Left ventricle myocardium inferior (tissue), 1 donor: ENCODE measurements at regions not wholly inside any gene's neighbourhood (a gene's known extent, or its start where the extent isn't known, plus 50 kb on each side); places are given as distances from the start of the nearest gene placed in this dataset.
"Not testable (repeated sequence)": the region's sequence is repeated elsewhere in the genome, so short reads cannot be mapped to it uniquely, and the experiment has no call there.

Source experiments
- DNase-seq: peaks from one replicate; pipeline ENCODE4 v3.0.0-alpha.2; 2020
- H3K27ac ChIP-seq: fragments of 200-600 bp; replicated peaks from 2 replicates; pipeline ENCODE4 v1.8.0; 2021
- H3K27me3 ChIP-seq: fragments of 200-600 bp; 2 replicates; pipeline ENCODE4 v1.8.0; 2021; ENCODE audit warnings: low read depth
- H3K36me3 ChIP-seq: fragments of 200-600 bp; 2 replicates; pipeline ENCODE4 v1.8.0; 2021
- H3K4me1 ChIP-seq: fragments of 200-600 bp; 2 replicates; pipeline ENCODE4 v1.8.0; 2021
- H3K4me3 ChIP-seq: fragments of 200-600 bp; 2 replicates; pipeline ENCODE4 v1.8.0; 2021; ENCODE audit warnings: mild to moderate bottlenecking, moderate library complexity
- H3K9me3 ChIP-seq: fragments of 200-600 bp; replicated peaks from 2 replicates; pipeline ENCODE4 v1.8.0; 2021
- intact Hi-C: fragments of 100-400 bp; cut with micrococcal nuclease; formaldehyde crosslinking; loops from one replicate; pipeline ENCODE4 v1.11.0; 2022
- TF ChIP-seq, protein P1 (sequence below): fragments of 200-600 bp; IDR thresholded peaks from 2 replicates; pipeline ENCODE4 v1.8.0; 2021; ENCODE audit warnings: antibody characterized with exemption, mild to moderate bottlenecking, borderline replicate concordance
- donor health status: DM: no; HTN: yes; CAD: no; lungs with severe emphysema.

DNA sequence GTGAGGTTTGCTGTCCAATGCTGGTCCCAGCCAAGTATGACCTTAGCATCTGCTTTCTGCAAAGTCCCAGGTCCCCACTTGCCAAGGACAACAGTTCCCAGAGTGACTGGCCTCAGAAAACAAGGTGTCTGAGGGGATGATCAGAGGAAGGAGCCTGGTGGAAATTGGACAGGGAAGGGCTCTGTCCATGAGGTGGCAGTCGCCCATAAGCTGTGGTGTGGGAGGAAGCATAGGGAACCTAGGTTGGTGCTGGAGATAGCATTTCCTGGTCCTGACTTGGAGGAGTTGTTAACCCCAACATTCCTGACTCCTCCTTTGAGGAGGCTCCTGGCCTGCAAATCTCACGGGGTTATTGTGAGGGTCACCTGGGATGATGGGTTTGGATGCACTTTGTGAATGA, 77.8 kb downstream of the LIMS4 start:
- H3K9me3 ChIP-seq, H3K36me3 ChIP-seq, intact Hi-C loops, DNase-seq, H3K27ac ChIP-seq, H3K4me3 ChIP-seq, H3K27me3 ChIP-seq, H3K4me1 ChIP-seq: not testable (repeated sequence)

DNA sequence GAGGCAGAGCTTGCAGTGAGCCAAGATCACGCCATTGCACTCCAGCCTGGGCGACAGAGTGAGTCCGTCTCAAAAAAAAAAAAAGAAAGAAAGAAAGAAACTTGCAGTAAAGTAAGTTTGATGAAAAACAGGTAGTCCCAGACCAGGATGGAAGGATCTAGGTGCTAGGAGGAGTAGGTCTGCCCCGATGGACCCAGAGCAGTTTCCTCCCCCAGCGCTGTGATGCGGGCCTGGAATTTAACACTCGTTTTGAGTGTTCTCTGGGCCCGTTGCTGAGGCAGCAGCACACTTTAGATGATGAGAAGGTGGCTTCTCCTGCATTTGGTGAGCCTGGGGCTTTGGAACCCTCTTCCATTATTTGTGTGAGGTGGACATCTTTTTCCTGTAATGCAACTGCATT, 80.2 kb downstream of the LIMS4 start:
- H3K4me1 ChIP-seq, H3K4me3 ChIP-seq, H3K27ac ChIP-seq, H3K27me3 ChIP-seq, H3K36me3 ChIP-seq, DNase-seq, intact Hi-C loops, H3K9me3 ChIP-seq: not testable (repeated sequence)

DNA sequence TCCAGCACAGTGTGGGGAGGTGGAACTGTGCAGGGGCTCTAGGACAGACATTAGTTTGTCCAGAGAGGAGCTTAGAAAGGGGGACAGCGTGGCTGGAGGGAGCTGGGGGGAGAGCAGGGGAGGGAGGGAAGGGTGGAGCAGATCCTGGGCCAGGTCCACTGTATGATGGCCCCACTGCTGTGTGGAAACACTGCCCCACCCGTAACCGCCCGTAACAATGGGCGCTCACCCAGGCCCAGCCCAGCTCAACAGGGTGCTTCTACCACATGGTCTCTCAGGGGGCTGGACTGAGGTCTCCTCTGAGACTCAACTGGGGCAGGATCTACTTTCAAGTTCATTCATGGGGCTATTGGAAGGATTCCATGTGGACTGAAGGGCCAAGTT, 81.6 kb downstream of the LIMS4 start:
- intact Hi-C loops, H3K27me3 ChIP-seq, H3K27ac ChIP-seq, H3K36me3 ChIP-seq, H3K4me1 ChIP-seq, H3K9me3 ChIP-seq, H3K4me3 ChIP-seq: not testable (repeated sequence)
- DNase-seq = peak; percentile 1

DNA sequence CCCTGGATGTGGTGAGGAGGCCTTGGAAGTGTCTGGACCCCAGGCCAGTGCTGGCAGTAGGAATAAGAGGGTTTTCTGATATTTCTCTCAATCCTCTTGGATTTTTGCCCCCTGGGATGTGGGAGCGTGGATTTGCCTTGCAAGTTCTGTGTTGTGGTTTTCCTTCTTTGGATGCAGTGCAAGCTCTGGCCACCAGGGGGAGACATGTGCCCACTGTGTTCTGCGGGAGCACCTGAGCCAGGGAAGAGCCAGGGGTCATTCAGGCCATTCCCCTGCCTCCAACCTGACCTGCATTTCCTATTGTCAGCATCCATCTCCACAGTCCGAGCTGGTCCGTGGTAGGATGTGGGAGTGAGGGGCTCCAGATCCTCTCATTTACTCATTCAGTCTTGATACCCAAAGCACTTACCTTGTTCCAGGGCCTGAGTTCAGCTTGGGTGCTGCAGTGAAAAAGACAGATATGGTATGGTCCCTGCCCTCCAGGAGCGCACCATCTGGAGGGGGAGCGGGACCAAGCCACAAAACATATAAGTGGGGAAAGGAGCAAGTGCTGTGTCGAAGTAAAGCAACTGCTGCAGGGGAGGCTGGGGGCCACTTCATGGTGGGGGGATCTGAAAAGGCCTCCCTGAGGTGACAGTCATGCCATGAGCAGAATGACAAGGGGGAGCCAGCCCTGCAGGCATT, 82.1 kb downstream of the LIMS4 start:
- TF ChIP-seq, protein P1, sequence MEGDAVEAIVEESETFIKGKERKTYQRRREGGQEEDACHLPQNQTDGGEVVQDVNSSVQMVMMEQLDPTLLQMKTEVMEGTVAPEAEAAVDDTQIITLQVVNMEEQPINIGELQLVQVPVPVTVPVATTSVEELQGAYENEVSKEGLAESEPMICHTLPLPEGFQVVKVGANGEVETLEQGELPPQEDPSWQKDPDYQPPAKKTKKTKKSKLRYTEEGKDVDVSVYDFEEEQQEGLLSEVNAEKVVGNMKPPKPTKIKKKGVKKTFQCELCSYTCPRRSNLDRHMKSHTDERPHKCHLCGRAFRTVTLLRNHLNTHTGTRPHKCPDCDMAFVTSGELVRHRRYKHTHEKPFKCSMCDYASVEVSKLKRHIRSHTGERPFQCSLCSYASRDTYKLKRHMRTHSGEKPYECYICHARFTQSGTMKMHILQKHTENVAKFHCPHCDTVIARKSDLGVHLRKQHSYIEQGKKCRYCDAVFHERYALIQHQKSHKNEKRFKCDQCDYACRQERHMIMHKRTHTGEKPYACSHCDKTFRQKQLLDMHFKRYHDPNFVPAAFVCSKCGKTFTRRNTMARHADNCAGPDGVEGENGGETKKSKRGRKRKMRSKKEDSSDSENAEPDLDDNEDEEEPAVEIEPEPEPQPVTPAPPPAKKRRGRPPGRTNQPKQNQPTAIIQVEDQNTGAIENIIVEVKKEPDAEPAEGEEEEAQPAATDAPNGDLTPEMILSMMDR = peak; percentile 39
- DNase-seq, intact Hi-C loops: not testable (repeated sequence)

DNA sequence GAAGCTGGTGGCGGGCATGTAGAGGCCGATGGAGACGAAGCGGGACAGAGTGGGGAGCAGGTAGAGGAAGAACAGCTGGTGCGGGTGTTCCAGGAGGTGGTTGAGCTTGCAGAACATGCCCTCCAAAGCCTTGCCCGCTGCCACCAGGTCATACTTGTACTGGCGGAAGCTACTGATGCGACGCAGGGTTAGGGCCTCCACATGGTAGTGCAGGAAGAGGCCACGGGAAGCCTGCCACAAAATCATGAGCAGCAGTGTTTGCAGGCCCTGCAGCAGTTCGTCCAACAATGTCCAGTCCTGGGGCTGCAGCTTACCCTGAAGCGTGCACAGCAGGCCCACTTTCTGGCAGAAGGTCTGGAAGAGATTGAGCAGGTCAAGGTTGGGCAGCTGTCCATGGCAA, 85.6 kb downstream of the LIMS4 start:
- H3K4me1 ChIP-seq, DNase-seq, intact Hi-C loops, H3K27ac ChIP-seq, H3K4me3 ChIP-seq, H3K27me3 ChIP-seq, H3K9me3 ChIP-seq, H3K36me3 ChIP-seq: not testable (repeated sequence)

More for the DNA sequence above, 82.1 kb downstream of the LIMS4 start:
- H3K9me3 ChIP-seq, H3K36me3 ChIP-seq, H3K27me3 ChIP-seq, H3K4me3 ChIP-seq, H3K4me1 ChIP-seq, H3K27ac ChIP-seq: not testable (repeated sequence)

DNA sequence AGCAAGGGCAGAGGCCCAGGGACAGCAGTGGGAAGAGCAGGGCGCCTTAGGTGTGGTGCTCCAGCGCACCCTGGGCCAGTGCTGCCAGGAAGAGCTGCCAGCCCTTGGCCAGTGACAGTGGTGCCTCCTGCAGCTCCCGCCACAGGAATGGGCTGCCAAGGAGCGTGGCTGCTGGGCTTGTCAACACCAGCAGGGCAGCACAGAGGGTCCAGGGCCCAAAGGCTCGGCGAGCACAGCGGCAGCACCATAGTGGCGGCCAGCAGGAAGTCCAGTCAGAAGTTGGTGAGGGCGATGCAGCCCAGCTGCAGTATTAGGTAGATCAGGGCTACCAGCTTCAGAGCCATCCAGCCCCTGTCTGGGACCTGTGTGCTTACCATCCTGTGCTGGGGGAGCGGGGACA, 86.1 kb downstream of the LIMS4 start:
- H3K4me3 ChIP-seq, H3K9me3 ChIP-seq, H3K4me1 ChIP-seq, H3K36me3 ChIP-seq, intact Hi-C loops, DNase-seq, H3K27ac ChIP-seq, H3K27me3 ChIP-seq: not testable (repeated sequence)

DNA sequence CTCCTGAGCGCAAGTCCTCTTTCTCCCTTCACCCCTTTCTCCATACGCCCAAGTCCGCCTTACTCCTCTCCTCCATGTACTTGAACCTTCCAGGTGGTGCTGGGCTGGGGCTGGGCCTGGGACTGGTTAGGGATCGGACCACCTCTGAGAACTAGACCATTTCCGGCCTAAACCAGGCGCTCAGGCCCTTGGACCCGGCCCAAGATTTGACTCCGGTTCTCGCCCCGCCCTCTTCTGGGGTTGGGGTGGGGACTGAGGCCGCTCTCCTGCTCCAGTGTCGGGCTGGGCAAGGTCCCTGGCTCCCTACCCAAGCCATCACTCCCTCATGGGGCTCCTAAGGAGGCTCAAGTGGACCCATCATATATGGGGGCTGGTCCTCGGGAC, 87.9 kb downstream of the LIMS4 start:
- intact Hi-C loops = not testable (repeated sequence)

DNA sequence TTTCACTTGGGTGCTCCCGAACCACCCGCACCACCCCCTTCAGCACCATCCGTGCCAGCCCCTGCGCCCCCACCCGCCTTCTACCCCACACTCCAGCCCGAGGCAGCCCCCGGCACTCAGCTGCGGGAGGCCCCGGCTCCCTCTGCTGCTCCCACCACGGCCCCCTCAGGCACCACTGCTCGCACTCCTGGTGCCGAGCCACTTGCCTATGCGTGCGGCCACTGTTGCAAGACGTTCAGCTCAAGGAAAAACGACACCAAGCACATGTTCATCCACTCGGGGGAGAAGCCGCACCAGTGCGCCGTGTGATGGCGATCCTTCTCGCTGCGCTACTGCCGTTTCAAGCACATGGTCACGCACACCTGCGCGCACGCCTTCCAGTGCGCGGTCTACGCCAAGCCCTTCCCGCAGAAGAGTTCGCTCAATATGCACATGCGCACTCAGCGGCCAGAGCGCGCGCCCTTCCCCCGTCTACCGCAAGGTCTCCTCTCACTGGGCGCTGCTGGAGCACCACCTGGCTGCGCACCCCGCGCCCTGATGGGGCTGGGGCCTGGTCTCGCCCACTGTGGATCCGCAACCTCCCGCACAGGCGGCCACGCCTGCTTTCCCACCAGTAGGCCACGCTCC, 88.4 kb downstream of the LIMS4 start:
- H3K4me3 ChIP-seq, H3K9me3 ChIP-seq, H3K4me1 ChIP-seq, H3K27ac ChIP-seq, H3K36me3 ChIP-seq, intact Hi-C loops, DNase-seq, H3K27me3 ChIP-seq: not testable (repeated sequence)

More for the DNA sequence above, 87.9 kb downstream of the LIMS4 start:
- not testable (repeated sequence) for H3K27me3 ChIP-seq, H3K36me3 ChIP-seq, H3K4me3 ChIP-seq, H3K4me1 ChIP-seq, DNase-seq, H3K27ac ChIP-seq, H3K9me3 ChIP-seq

DNA sequence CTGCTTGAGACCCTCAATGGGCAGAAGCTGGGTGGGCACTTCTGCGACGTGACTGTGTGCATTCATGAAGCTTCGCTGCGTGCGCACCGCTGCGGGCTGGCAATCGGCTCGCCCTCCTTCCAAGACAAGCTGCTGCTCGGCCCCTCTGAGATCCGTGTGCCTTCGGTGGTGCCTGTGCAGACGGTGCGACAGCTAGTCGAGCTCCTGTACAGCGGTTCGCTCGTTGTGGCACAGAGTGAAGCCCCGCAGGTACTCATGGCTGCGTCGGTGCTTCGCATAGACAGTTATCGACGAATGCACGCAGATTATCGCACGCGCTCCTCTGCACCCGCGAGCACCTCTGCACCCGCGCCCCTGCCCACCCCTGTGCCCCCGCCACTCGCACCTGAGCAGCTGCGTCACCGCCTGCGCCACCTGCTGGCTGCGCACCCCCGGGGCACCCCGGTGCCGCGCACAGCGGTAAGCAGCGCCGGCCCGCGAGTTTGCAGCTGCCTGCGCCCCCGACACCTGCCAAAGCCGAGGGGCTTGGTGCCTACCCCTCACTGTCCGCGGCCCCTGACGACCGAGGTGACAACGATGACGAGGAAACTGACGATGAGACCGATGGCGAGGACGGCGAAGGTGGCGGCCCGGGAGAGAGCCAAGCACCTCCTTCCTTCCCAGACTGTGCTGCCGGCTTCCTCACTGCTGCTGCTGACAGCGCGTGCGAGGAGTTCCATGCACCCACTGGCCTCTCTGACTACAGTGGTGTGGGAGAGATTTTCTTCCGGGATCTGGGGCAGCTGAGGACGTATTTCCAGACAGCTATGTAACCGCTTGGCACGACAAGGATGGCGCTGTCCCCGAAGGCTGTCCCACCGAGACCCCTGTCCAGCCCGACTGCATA, 89.2 kb downstream of the LIMS4 start:
- H3K36me3 ChIP-seq, H3K27me3 ChIP-seq, DNase-seq, intact Hi-C loops, H3K27ac ChIP-seq, H3K4me3 ChIP-seq, H3K9me3 ChIP-seq, H3K4me1 ChIP-seq: not testable (repeated sequence)

DNA sequence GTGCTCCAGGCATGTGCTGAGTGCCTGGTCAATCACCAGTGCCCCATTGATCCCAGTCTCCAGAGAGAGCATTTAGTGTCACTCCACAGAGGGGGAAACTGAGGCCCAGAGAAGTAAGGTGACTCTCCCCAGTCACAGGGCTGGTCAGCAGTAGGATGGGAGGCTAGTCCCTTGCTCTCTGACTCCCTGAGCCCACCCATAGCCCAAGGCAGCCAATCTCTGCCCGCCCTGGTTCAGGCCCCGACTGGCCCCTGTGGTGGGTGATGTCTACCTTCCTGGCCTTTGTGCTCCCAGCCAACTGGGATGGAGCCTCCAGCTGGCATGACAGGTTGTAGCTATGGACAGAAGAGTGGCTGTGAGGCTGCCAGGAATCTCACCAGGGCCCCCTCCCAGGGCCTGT, 99.1 kb downstream of the LIMS4 start:
- DNase-seq, H3K4me1 ChIP-seq, H3K4me3 ChIP-seq, intact Hi-C loops, H3K27me3 ChIP-seq, H3K27ac ChIP-seq, H3K36me3 ChIP-seq, H3K9me3 ChIP-seq: not testable (repeated sequence)

DNA sequence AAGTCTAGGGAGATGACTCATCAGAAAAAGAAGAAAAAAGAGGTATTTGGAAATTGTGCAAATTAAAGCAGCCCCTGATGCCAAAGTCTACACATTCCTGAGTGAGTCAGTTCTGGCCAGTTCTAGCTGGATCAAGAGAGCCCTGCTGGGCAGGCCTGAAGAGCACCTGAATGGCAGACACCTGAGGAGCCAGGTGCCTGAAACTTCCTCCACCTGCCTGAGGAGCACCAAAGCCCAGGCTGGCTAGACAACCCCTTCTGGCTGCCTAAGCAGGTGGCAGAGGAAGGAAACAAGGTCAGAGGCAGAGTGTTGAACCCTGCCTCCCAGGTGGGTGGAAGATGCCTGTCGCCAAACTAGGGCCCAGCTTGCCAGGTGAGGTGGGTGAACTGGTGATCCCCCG, 101.0 kb downstream of the LIMS4 start:
- intact Hi-C loops, H3K27ac ChIP-seq, H3K4me1 ChIP-seq, H3K4me3 ChIP-seq, DNase-seq, H3K9me3 ChIP-seq, H3K36me3 ChIP-seq, H3K27me3 ChIP-seq: not testable (repeated sequence)

DNA sequence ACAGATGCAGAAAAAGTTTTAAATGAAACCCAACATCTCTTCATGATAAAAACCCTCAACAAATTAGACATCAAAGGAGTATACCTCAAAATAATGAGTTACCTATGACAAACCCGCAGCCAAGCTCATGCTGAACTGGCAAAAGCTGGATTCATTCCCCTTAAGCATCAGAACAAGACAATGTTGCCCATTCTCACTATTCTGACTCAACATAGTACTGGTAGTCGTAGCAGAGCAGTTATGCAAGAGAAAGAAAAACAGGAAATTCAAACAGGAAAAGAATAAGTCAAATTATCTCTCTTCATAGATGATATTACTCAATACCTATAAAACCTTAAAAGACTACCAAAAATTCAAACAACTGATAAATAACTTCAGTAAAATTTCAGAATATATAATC, 115.0 kb downstream of the LIMS4 start:
- intact Hi-C loops, H3K27me3 ChIP-seq, H3K27ac ChIP-seq, H3K9me3 ChIP-seq, H3K36me3 ChIP-seq, H3K4me3 ChIP-seq, DNase-seq, H3K4me1 ChIP-seq: not testable (repeated sequence)
